ENCODE measurements at regions not wholly inside any gene's neighbourhood (a gene's known extent, or its start where the extent isn't known, plus 50 kb on each side); places are given as distances from the start of the nearest gene placed in this dataset.

DNA sequence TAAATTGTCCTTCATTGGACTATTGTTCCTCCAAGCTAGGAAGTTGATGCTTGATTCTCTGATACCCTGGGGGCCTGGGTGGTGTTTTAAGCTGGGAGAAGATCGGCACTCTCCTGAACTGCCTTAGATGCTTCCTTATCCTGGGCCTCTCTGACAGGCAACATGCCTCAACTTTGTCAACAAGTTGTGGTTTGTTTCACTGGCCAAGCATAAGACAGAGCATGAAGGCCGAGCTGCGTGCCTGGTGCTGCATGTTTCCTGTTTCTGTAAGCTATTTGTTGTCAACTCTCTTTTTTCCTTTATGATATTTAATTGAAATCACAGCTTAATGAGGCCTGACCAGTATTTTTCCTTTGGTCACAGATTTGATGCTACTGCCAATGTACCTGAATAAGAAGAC, 187.6 kb upstream of the TNC start:
- H3K56ac ChIP-seq (ENCODE audit: insufficient read length, low read depth, low read length): no peak overlapping the region
- H3K27me3 ChIP-seq (ENCODE audit: insufficient read depth, low read length): no peaks in the 10 kb centered on the region
- no peaks in the 10 kb centered on the region for H3K9me3 ChIP-seq (ENCODE audit: control insufficient read depth, low read depth, low read length)
- H3K14ac ChIP-seq (ENCODE audit: insufficient read depth, low read length): no peak overlapping the region
- no peaks in the 10 kb centered on the region for H3K4me1 Mint-ChIP-seq
- TF ChIP-seq, protein P1, sequence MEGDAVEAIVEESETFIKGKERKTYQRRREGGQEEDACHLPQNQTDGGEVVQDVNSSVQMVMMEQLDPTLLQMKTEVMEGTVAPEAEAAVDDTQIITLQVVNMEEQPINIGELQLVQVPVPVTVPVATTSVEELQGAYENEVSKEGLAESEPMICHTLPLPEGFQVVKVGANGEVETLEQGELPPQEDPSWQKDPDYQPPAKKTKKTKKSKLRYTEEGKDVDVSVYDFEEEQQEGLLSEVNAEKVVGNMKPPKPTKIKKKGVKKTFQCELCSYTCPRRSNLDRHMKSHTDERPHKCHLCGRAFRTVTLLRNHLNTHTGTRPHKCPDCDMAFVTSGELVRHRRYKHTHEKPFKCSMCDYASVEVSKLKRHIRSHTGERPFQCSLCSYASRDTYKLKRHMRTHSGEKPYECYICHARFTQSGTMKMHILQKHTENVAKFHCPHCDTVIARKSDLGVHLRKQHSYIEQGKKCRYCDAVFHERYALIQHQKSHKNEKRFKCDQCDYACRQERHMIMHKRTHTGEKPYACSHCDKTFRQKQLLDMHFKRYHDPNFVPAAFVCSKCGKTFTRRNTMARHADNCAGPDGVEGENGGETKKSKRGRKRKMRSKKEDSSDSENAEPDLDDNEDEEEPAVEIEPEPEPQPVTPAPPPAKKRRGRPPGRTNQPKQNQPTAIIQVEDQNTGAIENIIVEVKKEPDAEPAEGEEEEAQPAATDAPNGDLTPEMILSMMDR (conservative IDR thresholded peaks at IDR 0.05): no peak
- H3K27ac ChIP-seq (ENCODE audit: insufficient read length, low read depth, low read length): no peak overlapping the region
- H3K27me3 Mint-ChIP-seq (ENCODE audit: low read depth): no peaks in the 10 kb centered on the region
- H3T11ph ChIP-seq (ENCODE audit: low read length): no peak overlapping the region
- no peak overlapping the region for H2AFZ ChIP-seq (ENCODE audit: low read length)
- no peaks in the 10 kb centered on the region for H3K36me3 Mint-ChIP-seq (ENCODE audit: insufficient read depth in 1 of 3, low read depth in 3 of 3)
- no peaks in the 10 kb centered on the region for H3K79me1 ChIP-seq (ENCODE audit: insufficient read depth, low read depth, low read length, poor library complexity, severe bottlenecking)
- no peak for DNase-seq
- no peak overlapping the region for H2BK15ac ChIP-seq (ENCODE audit: low read depth, low read length)
- H2BK20ac ChIP-seq (ENCODE audit: low read depth, low read length, poor library complexity, severe bottlenecking): no peak overlapping the region
- no peak overlapping the region for H2BK12ac ChIP-seq (ENCODE audit: insufficient read length, low read depth, low read length)
- no peak overlapping the region for H3K4me2 ChIP-seq (ENCODE audit: insufficient read depth, insufficient read length, low read length)
- H3K79me2 ChIP-seq (ENCODE audit: insufficient read depth, low read length): no peaks in the 10 kb centered on the region
- peaks cover 0 to 3% of the 10 kb centered on the region in 2 experiments; a peak in 2 of 5 replicates for H3K9me3 Mint-ChIP-seq
- no peak overlapping the region for H3K23ac ChIP-seq (ENCODE audit: insufficient read length, low read depth, low read length)
- no peak overlapping the region for H3K4me3 Mint-ChIP-seq
- H4K20me1 ChIP-seq (ENCODE audit: control insufficient read depth, insufficient read depth, insufficient read length): no peaks in the 10 kb centered on the region
- no peaks in the 10 kb centered on the region for H3K23me2 ChIP-seq (ENCODE audit: insufficient read length, low read depth, low read length, poor library complexity, severe bottlenecking)
- no peaks in the 10 kb centered on the region for H3K4me1 ChIP-seq (ENCODE audit: insufficient read depth, low read length)
- H3K4ac ChIP-seq (ENCODE audit: low read depth, low read length): no peak overlapping the region
- H3K9ac ChIP-seq (ENCODE audit: extremely low read depth, insufficient read length, low read length): no peak overlapping the region
- no CpG with 5 or more reads among the region's 3 CpGs for WGBS (ENCODE audit: extremely low coverage, insufficient read length, low lambda C conversion rate)
- no peak overlapping the region for H2BK120ac ChIP-seq (ENCODE audit: low read depth, low read length, poor library complexity, severe bottlenecking)
- no peak overlapping the region for H4K8ac ChIP-seq (replicated peaks; ENCODE audit: insufficient read length, low read depth, low read length)
- no peak overlapping the region for H3K18ac ChIP-seq (ENCODE audit: insufficient read length, low read depth, low read length)
- H2AK5ac ChIP-seq (ENCODE audit: insufficient read length, low read length): no peak overlapping the region
- H2BK5ac ChIP-seq (ENCODE audit: insufficient read length, low read length): no peak overlapping the region
- H3K27ac Mint-ChIP-seq: peak overlapping the region in 2 of 3 experiments; percentile 41 to 74; a peak in 1 of 7 replicates
- no peak overlapping the region for H4K91ac ChIP-seq (ENCODE audit: insufficient read length, low read depth, low read length)
- H4K5ac ChIP-seq (ENCODE audit: insufficient read length, low read depth, low read length): no peak overlapping the region
